ENCODE measurements at regions not wholly inside any gene's neighbourhood (a gene's known extent, or its start where the extent isn't known, plus 50 kb on each side); places are given as distances from the start of the nearest gene placed in this dataset.

- Histone ChIP-seq H3K4me3 (no peak overlapping the region), H3K36me3 (no peaks in the 10 kb centered on the region), H3K27me3 (peaks cover 7% of the 10 kb centered on the region), H3K4me1 (no peaks in the 10 kb centered on the region), H3K9me3 (no peaks in the 10 kb centered on the region), H3K27ac (no peak overlapping the region)
- ATAC-seq = no peak
- TF ChIP-seq, protein P1, sequence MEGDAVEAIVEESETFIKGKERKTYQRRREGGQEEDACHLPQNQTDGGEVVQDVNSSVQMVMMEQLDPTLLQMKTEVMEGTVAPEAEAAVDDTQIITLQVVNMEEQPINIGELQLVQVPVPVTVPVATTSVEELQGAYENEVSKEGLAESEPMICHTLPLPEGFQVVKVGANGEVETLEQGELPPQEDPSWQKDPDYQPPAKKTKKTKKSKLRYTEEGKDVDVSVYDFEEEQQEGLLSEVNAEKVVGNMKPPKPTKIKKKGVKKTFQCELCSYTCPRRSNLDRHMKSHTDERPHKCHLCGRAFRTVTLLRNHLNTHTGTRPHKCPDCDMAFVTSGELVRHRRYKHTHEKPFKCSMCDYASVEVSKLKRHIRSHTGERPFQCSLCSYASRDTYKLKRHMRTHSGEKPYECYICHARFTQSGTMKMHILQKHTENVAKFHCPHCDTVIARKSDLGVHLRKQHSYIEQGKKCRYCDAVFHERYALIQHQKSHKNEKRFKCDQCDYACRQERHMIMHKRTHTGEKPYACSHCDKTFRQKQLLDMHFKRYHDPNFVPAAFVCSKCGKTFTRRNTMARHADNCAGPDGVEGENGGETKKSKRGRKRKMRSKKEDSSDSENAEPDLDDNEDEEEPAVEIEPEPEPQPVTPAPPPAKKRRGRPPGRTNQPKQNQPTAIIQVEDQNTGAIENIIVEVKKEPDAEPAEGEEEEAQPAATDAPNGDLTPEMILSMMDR (IDR thresholded peaks at IDR 0.05) = no peak
- no peak for DNase-seq
- intact Hi-C loops (cut with DNase I) = loop anchor here (5.0 kb wide), 1 partner anchor 155 kb away; no protein-coding TSS in a partner anchor
These were observed 57.4 kb upstream of the KCNA1 start for GRCh38 chr12:4852308-4852707.

- DNase-seq (no peak), ATAC-seq (no peak)
- Histone ChIP-seq H3K27ac (no peak overlapping the region), H3K36me3 (no peaks in the 10 kb centered on the region), H3K9me3 (no peaks in the 10 kb centered on the region), H3K27me3 (peaks cover 10% of the 10 kb centered on the region), H3K4me1 (peaks cover under 1% of the 10 kb centered on the region), H3K4me3 (no peak overlapping the region)
- intact Hi-C loops (cut with DNase I) = loop anchor here (5.0 kb wide), 1 partner anchor 154 kb away; no protein-coding TSS in a partner anchor
- TF ChIP-seq, protein P1 (IDR thresholded peaks at IDR 0.05) = no peak
These were observed 56.8 kb upstream of the KCNA1 start for GRCh38 chr12:4852911-4853310.

DNA sequence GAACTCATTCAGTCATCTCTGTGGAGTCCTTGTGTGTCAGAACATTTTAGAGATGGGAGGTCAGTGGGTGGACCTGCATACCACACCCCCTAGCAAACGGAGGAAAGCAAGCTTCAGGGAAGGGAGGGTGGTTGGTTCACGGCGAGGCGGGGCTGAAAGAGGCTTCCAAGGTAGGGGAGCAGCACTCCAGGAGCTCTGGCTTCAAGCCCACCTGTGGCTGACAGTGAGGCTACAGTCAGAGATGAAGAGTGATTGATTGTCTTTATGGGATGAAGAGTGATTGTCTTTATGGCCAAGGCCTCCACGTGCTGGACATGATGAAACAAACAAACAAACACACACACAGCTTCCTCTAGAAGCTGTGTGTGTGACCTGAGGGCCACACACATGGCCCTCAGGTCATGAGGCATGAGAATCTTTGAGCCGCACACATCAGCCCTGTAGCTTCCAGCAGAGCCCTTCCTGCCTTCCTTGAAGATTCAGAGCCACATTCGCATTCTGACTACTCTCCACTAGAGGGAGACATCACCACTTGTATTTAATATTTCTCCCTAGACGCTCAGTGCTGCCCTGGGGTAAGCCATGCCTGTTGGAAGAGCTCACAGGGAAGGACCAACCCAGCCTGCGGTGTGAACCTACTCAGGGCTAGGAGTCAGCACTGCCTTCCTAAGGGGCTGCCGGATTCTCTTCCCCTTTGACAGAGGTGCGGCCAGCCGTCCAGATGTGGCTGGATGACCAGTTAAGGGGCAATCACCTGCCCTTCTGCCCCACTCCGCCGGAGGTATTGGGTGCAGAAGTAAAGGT lies 54.4 kb upstream of the KCNA1 start:
- H3K4me1 ChIP-seq = peaks cover 3% of the 10 kb centered on the region
- peaks cover 21% of the 10 kb centered on the region for H3K27me3 ChIP-seq
- intact Hi-C loops (cut with DNase I) = no loop called here
- H3K4me3 ChIP-seq = no peak overlapping the region
- peak; percentile 80 for ATAC-seq
- no peak overlapping the region for H3K27ac ChIP-seq
- H3K9me3 ChIP-seq = no peaks in the 10 kb centered on the region
- no peaks in the 10 kb centered on the region for H3K36me3 ChIP-seq
- no peak for DNase-seq
- TF ChIP-seq, protein P1 (IDR thresholded peaks at IDR 0.05) = peak; percentile 88

GRCh38 chr12:4856596-4856995 lies 53.1 kb upstream of the KCNA1 start:
- TF ChIP-seq, protein P1 (IDR thresholded peaks at IDR 0.05) = no peak
- H3K36me3 ChIP-seq = no peaks in the 10 kb centered on the region
- intact Hi-C loops (cut with DNase I) = no loop called here
- no peak for DNase-seq
- no peak overlapping the region for H3K27ac ChIP-seq
- no peak for ATAC-seq
- H3K9me3 ChIP-seq = no peaks in the 10 kb centered on the region
- no peak overlapping the region for H3K4me3 ChIP-seq
- peaks cover 3% of the 10 kb centered on the region for H3K4me1 ChIP-seq
- H3K27me3 ChIP-seq = peaks cover 28% of the 10 kb centered on the region

GRCh38 chr12:4857472-4858291 lies 52.0 kb upstream of the KCNA1 start:
- intact Hi-C loops (cut with DNase I) = no loop called here

More at GRCh38 chr12:4857472-4858291, 52.0 kb upstream of the KCNA1 start:
- DNase-seq = peak; percentile 81
- peaks cover 28% of the 10 kb centered on the region for H3K27me3 ChIP-seq
- no peaks in the 10 kb centered on the region for H3K9me3 ChIP-seq
- no peaks in the 10 kb centered on the region for H3K36me3 ChIP-seq
- peaks cover 3% of the 10 kb centered on the region for H3K4me1 ChIP-seq
- TF ChIP-seq, protein P1 (IDR thresholded peaks at IDR 0.05) = peak; percentile 88
- ATAC-seq = peak; percentile 81
- no peak overlapping the region for H3K4me3 ChIP-seq
- H3K27ac ChIP-seq = no peak overlapping the region
